DMS53 (cell line): ENCODE measurements at regions not wholly inside any gene's neighbourhood (a gene's known extent, or its start where the extent isn't known, plus 50 kb on each side); places are given as distances from the start of the nearest gene placed in this dataset.
"Not testable (repeated sequence)": the region's sequence is repeated elsewhere in the genome, so short reads cannot be mapped to it uniquely, and the experiment has no call there.

Experiments
- DNase-seq: peaks from one replicate; lab custom pipeline; 2025; lab: John Stamatoyannopoulos, UW

DNA sequence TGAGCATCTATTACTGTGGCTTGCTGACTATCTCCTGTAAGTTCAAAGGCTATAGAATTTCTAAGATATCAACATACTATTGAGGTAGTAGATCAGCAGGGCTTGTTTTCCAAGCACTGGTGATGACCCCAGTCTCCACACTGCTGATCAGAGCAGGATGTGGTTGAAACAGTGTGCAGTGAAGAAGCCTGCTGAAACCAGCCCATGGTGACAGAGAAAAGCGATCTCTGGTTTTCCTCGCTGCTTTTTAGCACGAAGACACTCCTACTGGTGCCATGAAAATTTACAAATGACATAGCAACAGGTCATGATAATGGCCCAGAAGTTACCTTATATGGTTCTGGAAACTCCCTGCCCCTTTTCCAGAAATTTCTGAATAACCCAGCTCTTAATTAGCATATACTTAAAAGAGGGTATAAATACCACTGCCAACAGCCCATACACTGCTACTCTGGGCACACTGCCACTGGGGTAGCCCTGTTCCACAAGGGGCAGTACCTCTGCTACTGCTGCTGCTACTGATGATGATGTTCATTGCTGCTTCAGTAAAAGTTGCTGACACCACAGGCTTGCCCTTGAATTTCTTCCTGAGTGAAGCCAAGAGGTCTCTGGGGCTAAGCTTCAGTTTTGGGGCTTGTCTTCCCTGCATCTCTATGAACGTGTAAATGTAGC lies 1689.5 kb upstream of the PCDH10 start:
- DNase-seq: no peak

DNA sequence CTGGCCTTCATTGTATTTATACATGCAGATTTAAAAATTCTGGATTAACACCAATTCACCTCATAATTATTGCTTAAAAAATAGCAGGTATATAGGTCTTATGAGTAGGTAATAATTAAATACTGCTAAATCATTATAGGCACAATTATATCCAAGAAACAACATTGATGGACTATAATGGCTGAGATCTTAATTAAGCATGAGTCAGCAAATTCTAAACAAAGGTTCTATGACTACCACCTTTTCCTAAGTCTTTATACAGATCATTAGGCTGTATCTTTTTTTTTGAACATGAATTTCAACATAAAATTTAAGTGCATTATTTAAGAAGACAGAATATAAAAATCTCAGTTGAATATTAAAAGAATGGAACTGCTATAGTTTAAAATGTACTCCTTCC lies 1678.7 kb upstream of the PCDH10 start:
- DNase-seq: no peak

DNA sequence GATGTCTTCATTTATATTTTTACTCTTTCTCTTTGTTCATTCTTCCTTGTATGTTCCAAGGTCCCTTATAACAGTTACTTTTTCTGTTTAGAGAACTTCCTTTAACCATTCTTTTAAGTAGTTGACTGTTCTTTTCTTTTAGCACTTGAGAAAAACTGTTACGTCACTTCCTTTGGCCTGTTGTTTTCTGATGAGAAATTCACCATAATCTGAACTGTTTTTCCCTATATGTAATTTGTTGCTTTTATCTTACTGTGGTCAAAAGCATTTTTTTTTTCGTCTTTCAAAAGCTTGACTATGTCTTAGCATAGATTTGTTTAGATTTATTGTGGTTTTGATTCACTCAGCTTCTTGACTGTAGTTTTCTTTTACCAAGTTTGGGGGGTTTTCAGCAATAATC lies 1660.3 kb upstream of the PCDH10 start:
- no peak for DNase-seq

- peak; percentile 49 for DNase-seq
Measured at GRCh38 chr4:131496211-131496610, 1652.9 kb upstream of the PCDH10 start.

GRCh38 chr4:131499141-131499873 lies 1649.8 kb upstream of the PCDH10 start:
- no peak for DNase-seq

GRCh38 chr4:131509521-131509920 lies 1639.6 kb upstream of the PCDH10 start:
- DNase-seq: no peak

DNA sequence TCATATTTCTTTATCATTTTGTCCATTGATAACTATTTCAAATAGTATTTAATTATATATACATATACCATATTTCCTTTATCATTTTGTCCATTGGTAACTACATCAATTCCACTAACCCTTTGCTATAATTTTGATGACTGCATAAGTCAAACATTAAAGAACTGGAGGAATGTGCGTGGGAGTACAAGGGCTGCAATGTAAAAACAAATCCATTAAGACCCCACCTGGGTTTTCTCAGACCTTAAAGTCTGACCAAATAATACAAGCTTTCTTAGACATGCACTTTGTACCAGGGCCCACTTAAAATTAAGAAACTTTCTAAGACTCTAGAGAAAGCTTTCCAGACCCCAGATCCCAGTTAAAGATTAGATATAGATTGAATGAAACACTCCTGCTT lies 1622.4 kb upstream of the PCDH10 start:
- DNase-seq: no peak

DNA sequence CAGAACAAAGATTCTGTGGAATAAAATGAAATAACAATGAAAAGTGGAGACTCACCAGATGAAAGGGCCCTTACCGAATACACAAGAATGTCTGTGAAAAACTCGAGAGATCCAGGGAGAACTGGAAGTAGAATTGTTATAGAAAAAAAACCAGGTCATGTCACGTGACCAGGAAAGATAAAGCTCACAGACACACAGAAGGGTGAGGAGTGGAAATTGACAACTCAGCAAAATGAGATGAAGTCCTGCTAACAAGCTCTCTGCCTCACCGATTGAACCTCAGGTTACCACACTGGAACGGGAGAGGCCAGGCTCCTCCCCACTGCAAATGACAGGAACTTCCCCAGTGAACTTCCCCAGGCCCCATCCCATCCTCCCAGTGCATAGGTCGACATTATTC lies 1618.0 kb upstream of the PCDH10 start:
- DNase-seq: peak; percentile 2

- no peak for DNase-seq
Measured at GRCh38 chr4:131534944-131535645, 1614.0 kb upstream of the PCDH10 start.

DNA sequence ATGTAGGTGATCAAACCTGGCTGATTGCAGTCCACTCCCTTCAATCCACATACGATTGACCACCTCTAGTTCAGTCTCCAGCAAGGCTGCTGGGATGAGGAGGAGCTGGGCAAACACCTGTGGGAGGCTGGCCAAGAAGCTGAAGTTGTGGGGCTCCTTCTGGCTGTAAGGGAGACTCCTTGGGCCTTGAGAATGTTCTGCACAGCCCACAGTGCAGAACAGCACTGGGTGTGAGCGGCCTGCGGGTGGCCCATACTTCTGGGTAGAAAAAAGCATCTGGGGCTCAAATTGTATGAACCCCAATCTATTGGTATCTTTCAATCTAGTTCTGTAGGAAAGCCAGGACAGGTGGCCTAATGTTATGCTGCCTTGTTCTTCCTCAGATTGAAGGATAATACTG lies 1608.8 kb upstream of the PCDH10 start:
- DNase-seq: no peak

GRCh38 chr4:131547506-131547981 lies 1601.5 kb upstream of the PCDH10 start:
- DNase-seq: no peak

GRCh38 chr4:131551306-131551705 lies 1597.8 kb upstream of the PCDH10 start:
- no peak for DNase-seq

DNA sequence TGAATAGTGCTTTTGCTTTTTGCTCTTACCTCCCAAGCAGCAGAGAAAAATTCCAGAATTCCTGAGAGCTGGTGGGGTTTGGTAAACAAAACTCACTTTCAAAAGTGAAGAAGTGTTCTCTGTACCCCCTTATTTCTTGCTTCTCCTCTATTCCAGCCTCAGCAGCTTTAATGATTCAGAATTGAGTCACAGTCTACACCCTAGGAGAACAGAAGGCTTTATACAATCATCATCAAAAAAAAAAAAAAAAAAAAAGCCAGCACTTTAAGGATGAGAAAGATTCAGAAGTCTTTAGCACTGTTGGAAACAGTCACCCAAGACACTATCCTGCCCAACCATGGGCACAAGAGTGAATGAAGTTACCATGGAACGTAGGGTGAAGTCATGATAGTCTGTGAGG lies 1583.1 kb upstream of the PCDH10 start:
- DNase-seq: no peak

GRCh38 chr4:131584587-131584986 lies 1564.5 kb upstream of the PCDH10 start:
- peak; percentile 36 for DNase-seq

GRCh38 chr4:131595140-131595539 lies 1554.0 kb upstream of the PCDH10 start:
- no peak for DNase-seq

DNA sequence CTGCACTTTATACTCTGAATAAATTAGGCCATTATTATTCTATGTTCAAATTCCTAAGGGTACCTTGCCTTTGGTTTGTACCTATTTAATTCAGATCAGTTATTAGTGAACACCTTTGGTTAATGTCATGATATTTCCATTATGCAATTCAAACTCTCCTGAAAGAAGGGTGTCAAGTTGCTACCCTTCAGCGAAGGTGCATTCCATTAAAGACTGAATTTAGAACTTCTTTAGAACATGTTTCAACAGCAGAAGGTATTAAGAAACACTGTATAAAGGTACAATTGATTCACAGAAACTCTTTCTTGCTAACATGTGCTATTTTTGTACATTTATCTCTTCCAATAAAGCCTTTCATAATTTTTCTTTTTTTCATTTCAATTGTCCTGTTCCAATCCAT lies 1545.4 kb upstream of the PCDH10 start:
- no peak for DNase-seq

DNA sequence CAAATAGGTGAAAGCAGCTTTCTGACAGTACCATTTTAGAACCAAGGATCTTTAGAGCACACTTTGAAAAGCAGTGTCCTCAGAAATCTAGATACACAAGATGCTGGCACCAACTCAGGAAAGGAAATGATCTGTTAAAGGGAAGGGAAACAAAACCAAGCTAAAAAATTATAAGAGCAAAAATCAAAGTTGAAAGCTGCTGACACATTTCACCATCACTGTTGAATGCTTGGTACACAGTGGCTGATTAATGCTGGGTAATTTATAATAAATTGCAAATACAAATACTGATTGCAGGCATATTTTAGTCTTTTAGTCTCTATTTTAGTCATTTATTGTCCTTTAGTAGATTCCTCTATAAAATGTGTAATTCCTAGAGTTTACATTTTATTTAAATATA lies 1540.1 kb upstream of the PCDH10 start:
- DNase-seq: no peak

GRCh38 chr4:131610517-131610916 lies 1538.6 kb upstream of the PCDH10 start:
- DNase-seq: not testable (repeated sequence)

GRCh38 chr4:131613086-131613823 lies 1535.8 kb upstream of the PCDH10 start:
- DNase-seq: no peak

GRCh38 chr4:131613824-131614216 lies 1535.3 kb upstream of the PCDH10 start:
- peak; percentile 14 for DNase-seq

GRCh38 chr4:131632877-131633276 lies 1516.2 kb upstream of the PCDH10 start:
- DNase-seq: no peak

DNA sequence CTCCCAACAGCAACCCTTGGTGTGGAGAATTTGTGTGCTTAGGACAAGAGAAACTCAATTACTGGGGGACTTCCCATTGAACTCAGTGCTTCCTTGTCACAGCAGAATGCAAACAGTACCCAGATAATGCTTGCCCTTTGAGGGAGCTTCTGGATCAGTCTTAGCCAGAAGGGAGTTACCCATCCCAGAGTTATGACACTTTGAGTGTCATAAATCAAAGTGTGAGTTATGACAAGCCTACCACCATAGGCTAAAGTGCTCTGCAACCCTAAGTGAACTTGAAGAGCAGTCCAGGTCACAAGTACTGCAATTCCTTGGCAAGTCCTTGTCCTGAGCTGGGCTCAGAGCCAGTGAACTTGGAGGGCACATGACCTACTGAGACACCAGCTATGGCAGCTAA lies 1513.9 kb upstream of the PCDH10 start:
- peak; percentile 3 for DNase-seq
